ENCODE measurements at regions not wholly inside any gene's neighbourhood (a gene's known extent, or its start where the extent isn't known, plus 50 kb on each side); places are given as distances from the start of the nearest gene placed in this dataset.

DNA sequence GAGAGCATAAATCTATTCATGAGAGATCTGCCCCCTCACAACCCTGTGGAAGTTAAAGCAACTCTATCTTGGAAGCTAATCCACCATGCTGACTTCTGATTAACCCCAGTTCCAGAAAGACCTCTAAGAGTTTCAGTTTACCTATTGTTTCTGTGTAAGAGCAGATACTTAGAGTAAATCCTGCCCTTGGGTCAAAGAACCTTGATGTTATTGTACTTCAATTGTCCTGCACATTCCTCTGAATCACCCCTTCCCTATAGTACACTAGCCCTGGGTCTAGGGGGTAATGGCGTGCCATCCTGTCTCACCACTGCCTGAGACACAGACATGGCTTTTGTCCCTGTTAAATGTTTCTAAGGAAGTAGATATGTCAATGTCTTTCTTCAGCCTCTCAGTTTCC is 138.6 kb downstream of the CAAP1 start:
- Histone ChIP-seq H3K4me1 (ENCODE audit: insufficient read depth) (no peaks in the 10 kb centered on the region), H3K4me3 (ENCODE audit: low read depth, low read length) (no peak overlapping the region), H3K27ac (ENCODE audit: low read depth) (no peak overlapping the region), H3K36me3 (ENCODE audit: insufficient read depth) (no peaks in the 10 kb centered on the region)
- WGBS, result 86% methylated on average over 1 of the region's 1 CpG
- no peak for DNase-seq (ENCODE audit: extremely low spot score)

DNA sequence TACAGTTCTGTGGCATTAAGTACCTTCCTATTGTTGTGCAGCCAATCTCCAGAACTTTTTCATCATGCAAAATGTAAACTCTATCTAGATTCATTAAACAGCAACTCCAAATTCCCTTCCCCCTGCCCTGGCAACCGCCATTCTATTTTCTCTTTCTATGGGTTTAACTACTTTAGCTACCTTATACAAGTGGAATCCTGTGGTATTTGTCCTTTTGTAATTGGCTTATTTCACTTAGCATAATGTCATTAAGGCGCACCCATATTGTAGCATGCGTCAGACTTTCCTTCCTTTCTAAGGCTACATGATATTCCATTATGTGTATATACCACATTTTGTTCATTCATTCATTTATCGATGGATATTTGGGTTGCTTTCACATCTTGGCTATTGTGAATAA is 142.4 kb downstream of the CAAP1 start:
- Histone ChIP-seq H3K27ac (ENCODE audit: low read depth) (no peak overlapping the region), H3K36me3 (ENCODE audit: insufficient read depth) (no peaks in the 10 kb centered on the region), H3K4me3 (ENCODE audit: low read depth, low read length) (no peak overlapping the region), H3K4me1 (ENCODE audit: insufficient read depth) (no peaks in the 10 kb centered on the region)
- no peak for DNase-seq (ENCODE audit: extremely low spot score)
- WGBS, result 68% methylated on average over 4 of the region's 4 CpGs

DNA sequence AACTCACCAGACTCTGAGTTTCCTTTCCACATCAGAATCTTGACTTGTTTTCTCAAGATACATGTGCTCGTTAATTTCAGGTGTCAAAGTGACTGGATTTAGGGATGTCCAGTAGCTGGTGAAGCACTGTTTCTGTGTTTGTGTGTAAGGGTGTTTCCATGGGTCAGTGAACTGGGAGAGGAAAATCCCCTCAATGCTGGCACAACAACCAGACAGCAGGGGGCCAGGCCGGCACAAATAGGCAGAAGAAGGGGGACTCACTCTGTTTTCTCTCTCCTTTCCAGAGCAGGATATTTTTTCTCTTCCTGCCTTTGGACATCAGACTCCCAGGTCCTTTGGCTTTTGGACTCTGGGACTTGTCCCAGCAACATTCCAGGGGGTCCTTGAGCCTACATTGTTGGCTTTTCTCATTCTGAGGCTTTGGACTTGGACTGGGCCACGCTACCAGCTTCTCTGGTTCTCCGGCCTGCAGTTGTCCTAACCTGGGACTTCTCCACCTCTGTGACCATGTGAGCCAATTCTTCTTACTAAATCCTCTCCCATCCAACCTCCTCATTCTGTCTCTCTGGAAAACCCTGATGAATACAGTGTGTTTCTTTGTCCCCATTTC is 144.0 kb downstream of the CAAP1 start:
- H3K27ac ChIP-seq (ENCODE audit: low read depth), result no peak overlapping the region
- H3K4me1 ChIP-seq (ENCODE audit: insufficient read depth), result no peaks in the 10 kb centered on the region
- no peak overlapping the region for H3K4me3 ChIP-seq (ENCODE audit: low read depth, low read length)
- no peak for DNase-seq (ENCODE audit: extremely low spot score)
- H3K36me3 ChIP-seq (ENCODE audit: insufficient read depth), result no peaks in the 10 kb centered on the region
- 77% methylated on average over 4 of the region's 4 CpGs for WGBS

GRCh38 chr9:26747611-26748010 is 145.0 kb downstream of the CAAP1 start:
- Histone ChIP-seq H3K4me1 (ENCODE audit: insufficient read depth) (no peaks in the 10 kb centered on the region), H3K36me3 (ENCODE audit: insufficient read depth) (no peaks in the 10 kb centered on the region), H3K27ac (ENCODE audit: low read depth) (no peak overlapping the region), H3K4me3 (ENCODE audit: low read depth, low read length) (no peak overlapping the region)
- 84% methylated on average over 4 of the region's 4 CpGs for whole genome bisulfite sequencing
- DNase-seq (ENCODE audit: extremely low spot score), result no peak

- 80% methylated on average over 4 of the region's 4 CpGs for WGBS
- no peaks in the 10 kb centered on the region for H3K4me1 ChIP-seq (ENCODE audit: insufficient read depth)
Measured at GRCh38 chr9:26746357-26747072, 146.1 kb downstream of the CAAP1 start.

GRCh38 chr9:26745111-26745510 is 147.5 kb downstream of the CAAP1 start:
- WGBS, result 91% methylated on average over 4 of the region's 4 CpGs
- H3K36me3 ChIP-seq (ENCODE audit: insufficient read depth), result no peaks in the 10 kb centered on the region
- H3K27ac ChIP-seq (ENCODE audit: low read depth), result no peak overlapping the region
- no peak for DNase-seq (ENCODE audit: extremely low spot score)
- H3K4me3 ChIP-seq (ENCODE audit: low read depth, low read length), result no peak overlapping the region
- H3K4me1 ChIP-seq (ENCODE audit: insufficient read depth), result no peaks in the 10 kb centered on the region

More at GRCh38 chr9:26746357-26747072, 146.1 kb downstream of the CAAP1 start:
- no peaks in the 10 kb centered on the region for H3K36me3 ChIP-seq (ENCODE audit: insufficient read depth)
- H3K27ac ChIP-seq (ENCODE audit: low read depth), result no peak overlapping the region
- H3K4me3 ChIP-seq (ENCODE audit: low read depth, low read length), result no peak overlapping the region
- DNase-seq (ENCODE audit: extremely low spot score), result no peak

GRCh38 chr9:26744191-26744965 is 148.2 kb downstream of the CAAP1 start:
- DNase-seq (ENCODE audit: extremely low spot score), result no peak
- 41% methylated on average over 2 of the region's 2 CpGs for WGBS
- no peaks in the 10 kb centered on the region for H3K4me1 ChIP-seq (ENCODE audit: insufficient read depth)
- H3K27ac ChIP-seq (ENCODE audit: low read depth), result no peak overlapping the region
- no peak overlapping the region for H3K4me3 ChIP-seq (ENCODE audit: low read depth, low read length)
- no peaks in the 10 kb centered on the region for H3K36me3 ChIP-seq (ENCODE audit: insufficient read depth)

GRCh38 chr9:26742828-26743476 is 149.7 kb downstream of the CAAP1 start:
- no peaks in the 10 kb centered on the region for H3K4me1 ChIP-seq (ENCODE audit: insufficient read depth)
- H3K4me3 ChIP-seq (ENCODE audit: low read depth, low read length), result no peak overlapping the region
- no peak overlapping the region for H3K27ac ChIP-seq (ENCODE audit: low read depth)
- WGBS, result 26% methylated on average over 2 of the region's 2 CpGs
- no peak for DNase-seq (ENCODE audit: extremely low spot score)
- H3K36me3 ChIP-seq (ENCODE audit: insufficient read depth), result no peaks in the 10 kb centered on the region

- Histone ChIP-seq H3K27ac (ENCODE audit: low read depth) (no peak overlapping the region), H3K4me1 (ENCODE audit: insufficient read depth) (no peaks in the 10 kb centered on the region), H3K36me3 (ENCODE audit: insufficient read depth) (no peaks in the 10 kb centered on the region), H3K4me3 (ENCODE audit: low read depth, low read length) (no peak overlapping the region)
- DNase-seq (ENCODE audit: extremely low spot score), result no peak
- WGBS, result 88% methylated on average over 4 of the region's 4 CpGs
Measured at GRCh38 chr9:26735160-26735559, 157.4 kb downstream of the CAAP1 start.

GRCh38 chr9:26729187-26729586 is 163.4 kb downstream of the CAAP1 start:
- no peak overlapping the region for H3K4me3 ChIP-seq (ENCODE audit: low read depth, low read length)
- no peak overlapping the region for H3K27ac ChIP-seq (ENCODE audit: low read depth)
- WGBS, result 63% methylated on average over 3 of the region's 3 CpGs
- no peaks in the 10 kb centered on the region for H3K4me1 ChIP-seq (ENCODE audit: insufficient read depth)
- DNase-seq (ENCODE audit: extremely low spot score), result no peak
- no peaks in the 10 kb centered on the region for H3K36me3 ChIP-seq (ENCODE audit: insufficient read depth)

DNA sequence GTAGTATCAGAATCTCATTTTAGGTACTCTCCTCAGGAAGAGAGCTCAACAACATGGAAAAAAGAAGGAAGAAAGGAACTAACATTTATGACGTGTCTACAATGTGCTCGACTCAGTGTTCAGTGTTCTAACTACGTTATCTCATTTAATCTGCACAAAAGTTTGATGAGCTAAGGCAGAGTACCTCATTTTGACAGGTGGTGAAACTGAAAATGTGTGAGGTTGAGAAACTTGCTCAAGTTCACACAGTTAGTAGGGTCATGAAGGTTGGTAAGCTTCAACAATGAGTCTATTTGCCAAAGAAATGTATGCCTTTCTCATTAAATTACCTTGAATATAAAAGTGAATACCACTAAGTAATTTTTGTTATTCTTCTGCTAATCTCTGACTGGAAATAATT is 165.1 kb downstream of the CAAP1 start:
- H3K27ac ChIP-seq (ENCODE audit: low read depth), result no peak overlapping the region
- H3K36me3 ChIP-seq (ENCODE audit: insufficient read depth), result no peaks in the 10 kb centered on the region
- no peaks in the 10 kb centered on the region for H3K4me1 ChIP-seq (ENCODE audit: insufficient read depth)
- no peak overlapping the region for H3K4me3 ChIP-seq (ENCODE audit: low read depth, low read length)
- 67% methylated on average over 3 of the region's 3 CpGs for WGBS
- no peak for DNase-seq (ENCODE audit: extremely low spot score)

DNA sequence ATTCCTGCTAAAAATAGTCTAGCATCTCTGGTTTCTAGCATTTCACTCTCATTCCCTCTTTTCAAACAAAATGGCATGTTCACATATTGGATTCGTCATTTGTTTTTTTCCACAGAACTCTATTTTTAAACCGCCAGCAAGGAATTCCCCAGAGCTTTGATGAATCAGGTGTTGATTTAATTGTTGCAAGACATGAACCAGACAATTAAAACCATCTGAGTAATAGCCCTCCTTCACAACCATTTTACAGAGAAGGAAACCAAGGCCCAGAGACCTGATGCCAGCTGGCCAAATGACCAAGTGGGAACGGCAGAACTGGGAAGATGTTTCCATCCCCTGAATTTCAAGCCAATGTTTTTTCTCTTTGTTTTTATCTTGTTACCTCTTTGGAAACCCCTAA is 167.0 kb downstream of the CAAP1 start:
- no peak overlapping the region for H3K4me3 ChIP-seq (ENCODE audit: low read depth, low read length)
- no peak for DNase-seq (ENCODE audit: extremely low spot score)
- 19% methylated on average over 3 of the region's 3 CpGs for WGBS
- H3K27ac ChIP-seq (ENCODE audit: low read depth), result no peak overlapping the region
- no peaks in the 10 kb centered on the region for H3K36me3 ChIP-seq (ENCODE audit: insufficient read depth)
- H3K4me1 ChIP-seq (ENCODE audit: insufficient read depth), result no peaks in the 10 kb centered on the region

DNA sequence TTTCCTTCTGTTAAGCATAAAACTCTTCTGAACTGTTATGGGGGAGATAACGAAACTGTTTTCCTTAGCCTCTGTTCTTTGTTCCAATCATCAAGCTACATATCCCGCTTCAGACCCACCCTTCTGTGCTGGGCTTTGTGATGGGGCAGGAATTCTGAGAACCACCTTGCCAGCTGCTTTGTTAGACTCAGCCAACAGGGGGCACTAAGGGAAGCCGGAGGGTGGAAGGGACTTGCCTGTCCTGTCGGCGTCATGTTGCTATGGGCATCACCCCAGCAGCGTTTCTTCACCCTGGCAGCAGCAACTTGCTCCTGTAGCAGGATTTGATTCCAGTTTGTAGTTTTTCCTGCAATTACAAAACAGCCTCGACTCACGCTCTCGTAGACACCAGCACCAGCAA is 169.1 kb downstream of the CAAP1 start:
- 28% methylated on average over 9 of the region's 9 CpGs for WGBS
- no peak for DNase-seq (ENCODE audit: extremely low spot score)
- Histone ChIP-seq H3K36me3 (ENCODE audit: insufficient read depth) (no peaks in the 10 kb centered on the region), H3K27ac (ENCODE audit: low read depth) (no peak overlapping the region), H3K4me1 (ENCODE audit: insufficient read depth) (no peaks in the 10 kb centered on the region), H3K4me3 (ENCODE audit: low read depth, low read length) (no peak overlapping the region)

DNA sequence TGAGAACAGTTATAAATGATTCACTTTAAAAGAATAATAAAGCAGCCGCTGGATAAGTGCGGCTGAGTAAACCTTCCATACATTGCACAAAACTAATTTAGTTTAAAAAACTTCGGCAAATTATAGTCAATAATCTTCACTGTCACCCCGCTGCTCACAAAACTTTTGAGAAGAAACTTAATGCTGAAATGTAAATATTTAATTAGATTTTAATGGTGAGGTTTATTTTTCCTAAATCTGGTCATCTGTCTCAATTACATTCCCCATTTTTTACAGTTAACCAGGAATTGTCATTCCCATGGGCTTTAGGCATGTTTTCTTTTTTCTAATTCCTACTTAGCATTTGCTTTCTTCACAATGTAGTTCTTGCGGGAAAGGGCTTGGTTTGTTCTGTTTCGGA is 169.8 kb downstream of the CAAP1 start:
- H3K36me3 ChIP-seq (ENCODE audit: insufficient read depth), result no peaks in the 10 kb centered on the region
- no peak overlapping the region for H3K4me3 ChIP-seq (ENCODE audit: low read depth, low read length)
- no peak for DNase-seq (ENCODE audit: extremely low spot score)
- no peak overlapping the region for H3K27ac ChIP-seq (ENCODE audit: low read depth)
- H3K4me1 ChIP-seq (ENCODE audit: insufficient read depth), result no peaks in the 10 kb centered on the region
- WGBS, result 46% methylated on average over 6 of the region's 6 CpGs
